SK-N-SH treated with all-trans-retinoic acid at 6 μM for 48 hours (cell line): ENCODE measurements at regions not wholly inside any gene's neighbourhood (a gene's known extent, or its start where the extent isn't known, plus 50 kb on each side); places are given as distances from the start of the nearest gene placed in this dataset.

ENCODE experiments used
- ARNTL ChIP-seq: fragments of 450-650 bp; formaldehyde crosslinking; IDR thresholded peaks from 2 replicates; pipeline ENCODE4 v1.5.0; 2020; ENCODE audit warnings: low read depth, mild to moderate bottlenecking, moderate library complexity, borderline replicate concordance
- CSDC2 ChIP-seq: fragments of 250-450 bp; sonication (Bioruptor Pico); IDR thresholded peaks from 2 replicates; pipeline ENCODE4 v1.5.0; 2020; ENCODE audit warnings: mild to moderate bottlenecking, moderate library complexity
- ESRRG ChIP-seq: fragments of 250-450 bp; sonication (Bioruptor Pico); IDR thresholded peaks from 2 replicates; pipeline ENCODE4 v1.6.1; 2021; ENCODE audit warnings: mild to moderate bottlenecking
- ISL1 ChIP-seq: fragments of 250-450 bp; sonication (Bioruptor Pico); IDR thresholded peaks from 2 replicates; pipeline ENCODE4 v2.1.2; 2022; ENCODE audit warnings: mild to moderate bottlenecking, moderate library complexity
- POU6F1 ChIP-seq: fragments of 250-450 bp; sonication (Bioruptor Pico); IDR thresholded peaks from 2 replicates; pipeline ENCODE4 v1.8.0; 2021; ENCODE audit warnings: low read depth, mild to moderate bottlenecking, moderate library complexity, borderline replicate concordance
- RARB ChIP-seq: fragments of 250-450 bp; sonication (Bioruptor Pico); IDR thresholded peaks from 2 replicates; pipeline ENCODE4 v1.8.0; 2021; ENCODE audit warnings: mild to moderate bottlenecking, moderate library complexity
- SNAI2 ChIP-seq: fragments of 250-450 bp; sonication (Bioruptor Pico); IDR thresholded peaks from 2 replicates; pipeline ENCODE4 v1.5.0; 2020; ENCODE audit warnings: mild to moderate bottlenecking, moderate library complexity
- ZC3H10 ChIP-seq: fragments of 250-450 bp; sonication (Bioruptor Pico); IDR thresholded peaks from 2 replicates; pipeline ENCODE4 v1.5.1; 2021; ENCODE audit warnings: mild to moderate bottlenecking, moderate library complexity
- ZNF70 ChIP-seq: fragments of 450-650 bp; formaldehyde crosslinking; IDR thresholded peaks from 2 replicates; pipeline ENCODE4 v1.5.0; 2020; ENCODE audit warnings: mild to moderate bottlenecking, moderate library complexity
- TF ChIP-seq, protein P1 (sequence below): fragments of 250-450 bp; sonication (Bioruptor Pico); IDR thresholded peaks from 2 replicates; pipeline ENCODE4 v1.5.1; 2020; ENCODE audit warnings: low read depth, mild to moderate bottlenecking, moderate library complexity
- TF ChIP-seq, protein P2 (sequence below): fragments of 250-450 bp; sonication (Bioruptor Pico); IDR thresholded peaks from 2 replicates; pipeline ENCODE4 v1.5.0; 2020; ENCODE audit warnings: mild to moderate bottlenecking, moderate library complexity
- TF ChIP-seq, protein P3 (sequence below): fragments of 250-450 bp; sonication (Bioruptor Pico); IDR thresholded peaks from 2 replicates; pipeline ENCODE4 v1.8.0; 2020; ENCODE audit warnings: mild to moderate bottlenecking, moderate library complexity, borderline replicate concordance

GRCh38 chr6:113584767-113585166, 272.4 kb upstream of the MARCKS start:
- TF ChIP-seq, protein P1, sequence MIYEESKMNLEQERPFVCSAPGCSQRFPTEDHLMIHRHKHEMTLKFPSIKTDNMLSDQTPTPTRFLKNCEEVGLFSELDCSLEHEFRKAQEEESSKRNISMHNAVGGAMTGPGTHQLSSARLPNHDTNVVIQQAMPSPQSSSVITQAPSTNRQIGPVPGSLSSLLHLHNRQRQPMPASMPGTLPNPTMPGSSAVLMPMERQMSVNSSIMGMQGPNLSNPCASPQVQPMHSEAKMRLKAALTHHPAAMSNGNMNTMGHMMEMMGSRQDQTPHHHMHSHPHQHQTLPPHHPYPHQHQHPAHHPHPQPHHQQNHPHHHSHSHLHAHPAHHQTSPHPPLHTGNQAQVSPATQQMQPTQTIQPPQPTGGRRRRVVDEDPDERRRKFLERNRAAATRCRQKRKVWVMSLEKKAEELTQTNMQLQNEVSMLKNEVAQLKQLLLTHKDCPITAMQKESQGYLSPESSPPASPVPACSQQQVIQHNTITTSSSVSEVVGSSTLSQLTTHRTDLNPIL (CRISPR knock-in tag), result no peak
- TF ChIP-seq, protein P2, sequence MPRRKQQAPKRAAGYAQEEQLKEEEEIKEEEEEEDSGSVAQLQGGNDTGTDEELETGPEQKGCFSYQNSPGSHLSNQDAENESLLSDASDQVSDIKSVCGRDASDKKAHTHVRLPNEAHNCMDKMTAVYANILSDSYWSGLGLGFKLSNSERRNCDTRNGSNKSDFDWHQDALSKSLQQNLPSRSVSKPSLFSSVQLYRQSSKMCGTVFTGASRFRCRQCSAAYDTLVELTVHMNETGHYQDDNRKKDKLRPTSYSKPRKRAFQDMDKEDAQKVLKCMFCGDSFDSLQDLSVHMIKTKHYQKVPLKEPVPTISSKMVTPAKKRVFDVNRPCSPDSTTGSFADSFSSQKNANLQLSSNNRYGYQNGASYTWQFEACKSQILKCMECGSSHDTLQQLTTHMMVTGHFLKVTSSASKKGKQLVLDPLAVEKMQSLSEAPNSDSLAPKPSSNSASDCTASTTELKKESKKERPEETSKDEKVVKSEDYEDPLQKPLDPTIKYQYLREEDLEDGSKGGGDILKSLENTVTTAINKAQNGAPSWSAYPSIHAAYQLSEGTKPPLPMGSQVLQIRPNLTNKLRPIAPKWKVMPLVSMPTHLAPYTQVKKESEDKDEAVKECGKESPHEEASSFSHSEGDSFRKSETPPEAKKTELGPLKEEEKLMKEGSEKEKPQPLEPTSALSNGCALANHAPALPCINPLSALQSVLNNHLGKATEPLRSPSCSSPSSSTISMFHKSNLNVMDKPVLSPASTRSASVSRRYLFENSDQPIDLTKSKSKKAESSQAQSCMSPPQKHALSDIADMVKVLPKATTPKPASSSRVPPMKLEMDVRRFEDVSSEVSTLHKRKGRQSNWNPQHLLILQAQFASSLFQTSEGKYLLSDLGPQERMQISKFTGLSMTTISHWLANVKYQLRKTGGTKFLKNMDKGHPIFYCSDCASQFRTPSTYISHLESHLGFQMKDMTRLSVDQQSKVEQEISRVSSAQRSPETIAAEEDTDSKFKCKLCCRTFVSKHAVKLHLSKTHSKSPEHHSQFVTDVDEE (CRISPR knock-in tag), result no peak
- TF ChIP-seq ARNTL, result no peak
- TF ChIP-seq RARB (CRISPR knock-in tag), result no peak
- TF ChIP-seq POU6F1 (CRISPR knock-in tag), result no peak
- TF ChIP-seq ZNF70 (CRISPR knock-in tag), result no peak
- no peak for TF ChIP-seq ESRRG
- TF ChIP-seq ZC3H10, result no peak
- TF ChIP-seq CSDC2 (CRISPR knock-in tag), result no peak
- TF ChIP-seq, protein P3, sequence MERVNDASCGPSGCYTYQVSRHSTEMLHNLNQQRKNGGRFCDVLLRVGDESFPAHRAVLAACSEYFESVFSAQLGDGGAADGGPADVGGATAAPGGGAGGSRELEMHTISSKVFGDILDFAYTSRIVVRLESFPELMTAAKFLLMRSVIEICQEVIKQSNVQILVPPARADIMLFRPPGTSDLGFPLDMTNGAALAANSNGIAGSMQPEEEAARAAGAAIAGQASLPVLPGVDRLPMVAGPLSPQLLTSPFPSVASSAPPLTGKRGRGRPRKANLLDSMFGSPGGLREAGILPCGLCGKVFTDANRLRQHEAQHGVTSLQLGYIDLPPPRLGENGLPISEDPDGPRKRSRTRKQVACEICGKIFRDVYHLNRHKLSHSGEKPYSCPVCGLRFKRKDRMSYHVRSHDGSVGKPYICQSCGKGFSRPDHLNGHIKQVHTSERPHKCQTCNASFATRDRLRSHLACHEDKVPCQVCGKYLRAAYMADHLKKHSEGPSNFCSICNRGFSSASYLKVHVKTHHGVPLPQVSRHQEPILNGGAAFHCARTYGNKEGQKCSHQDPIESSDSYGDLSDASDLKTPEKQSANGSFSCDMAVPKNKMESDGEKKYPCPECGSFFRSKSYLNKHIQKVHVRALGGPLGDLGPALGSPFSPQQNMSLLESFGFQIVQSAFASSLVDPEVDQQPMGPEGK (CRISPR knock-in tag), result no peak
- no peak for TF ChIP-seq ISL1 (CRISPR knock-in tag)
- TF ChIP-seq SNAI2, result no peak
